BE2C (cell line): ENCODE measurements at regions not wholly inside any gene's neighbourhood (a gene's known extent, or its start where the extent isn't known, plus 50 kb on each side); places are given as distances from the start of the nearest gene placed in this dataset.
"Not testable (repeated sequence)": the region's sequence is repeated elsewhere in the genome, so short reads cannot be mapped to it uniquely, and the experiment has no call there.

ENCODE experiments used
- DNase-seq: peaks from one replicate; pipeline ENCODE4 v3.0.0-alpha.2; 2020
- H3K27me3 ChIP-seq: fragments of 250-450 bp; sonication (Bioruptor Pico); 2 replicates; pipeline ENCODE4 v1.5.1; 2020; ENCODE audit warnings: mild to moderate bottlenecking
- H3K36me3 ChIP-seq: fragments of 250-450 bp; sonication (Bioruptor Pico); 2 replicates; pipeline ENCODE4 v1.5.1; 2020; ENCODE audit warnings: mild to moderate bottlenecking
- H3K4me1 ChIP-seq: fragments of 250-450 bp; sonication (Bioruptor Pico); 2 replicates; pipeline ENCODE4 v1.5.1; 2020
- H3K4me3 ChIP-seq: 2 replicates; pipeline ENCODE4 v1.5.1; 2011; ENCODE audit warnings: low read depth, low read length
- H3K9me3 ChIP-seq: fragments of 250-450 bp; sonication (Bioruptor Pico); 2 replicates; pipeline ENCODE4 v1.5.1; 2020
- TF ChIP-seq, protein P1 (sequence below): IDR thresholded peaks from 2 replicates; pipeline ENCODE4 v1.5.1; 2012; ENCODE audit warnings: mild to moderate bottlenecking, low read depth, low read length

DNA sequence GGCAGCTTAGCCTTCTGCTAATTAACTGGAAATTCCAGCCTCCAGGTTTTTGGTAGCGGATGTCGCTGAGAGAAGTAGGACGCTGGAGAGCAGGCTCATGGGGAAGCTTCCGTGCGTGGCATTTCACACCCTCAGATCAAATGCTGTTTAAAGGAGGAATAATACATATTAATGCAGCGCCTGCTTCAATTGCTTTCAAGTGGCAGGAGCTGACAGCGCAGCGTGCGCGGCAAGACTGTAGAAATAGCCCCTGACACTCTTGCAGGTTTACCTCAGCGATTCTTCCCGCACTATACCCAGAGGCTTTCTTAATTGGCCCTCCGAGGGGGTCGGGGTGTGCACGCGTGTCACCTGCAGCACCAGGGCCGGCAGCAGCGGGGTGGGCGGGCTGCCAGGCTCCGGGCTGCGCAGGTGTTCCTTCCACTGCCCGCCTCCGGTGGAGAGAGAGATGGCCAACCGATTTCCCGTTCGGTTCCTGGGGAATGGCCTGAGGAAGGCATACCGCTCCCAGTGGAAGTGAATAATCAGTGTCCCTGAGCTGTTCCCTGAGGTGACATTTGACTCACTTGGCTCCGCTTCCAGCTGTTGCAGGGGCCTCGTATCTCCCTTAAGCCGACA lies 427.9 kb downstream of the KCTD16 start:
- DNase-seq = no peak
- no peak overlapping the region for H3K4me3 ChIP-seq

DNA sequence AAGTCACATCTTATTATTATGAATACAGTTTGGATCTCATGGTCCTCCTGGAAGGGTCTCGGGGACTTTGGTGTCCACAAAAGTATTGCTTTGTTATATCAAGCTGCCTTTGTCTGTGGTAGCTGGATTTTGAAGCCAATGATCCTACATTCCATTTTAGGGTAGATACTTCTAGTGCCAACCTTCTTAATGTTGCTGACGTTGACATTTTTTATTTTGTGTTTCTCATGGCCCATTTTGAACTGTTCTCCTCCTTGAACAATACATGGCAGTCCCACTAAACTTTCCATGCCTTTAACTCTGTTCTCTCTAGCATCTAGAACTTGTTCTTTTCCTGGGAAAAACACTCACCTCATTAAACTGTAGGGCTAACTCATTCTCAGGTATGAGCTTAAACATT lies 425.8 kb downstream of the KCTD16 start:
- Histone ChIP-seq H3K4me3 (no peak overlapping the region), H3K4me1 (no peaks in the 10 kb centered on the region), H3K36me3 (no peaks in the 10 kb centered on the region), H3K9me3 (peaks cover 3% of the 10 kb centered on the region; the same call in 1 of the 2 replicates), H3K27me3 (no peaks in the 10 kb centered on the region)
- TF ChIP-seq, protein P1, sequence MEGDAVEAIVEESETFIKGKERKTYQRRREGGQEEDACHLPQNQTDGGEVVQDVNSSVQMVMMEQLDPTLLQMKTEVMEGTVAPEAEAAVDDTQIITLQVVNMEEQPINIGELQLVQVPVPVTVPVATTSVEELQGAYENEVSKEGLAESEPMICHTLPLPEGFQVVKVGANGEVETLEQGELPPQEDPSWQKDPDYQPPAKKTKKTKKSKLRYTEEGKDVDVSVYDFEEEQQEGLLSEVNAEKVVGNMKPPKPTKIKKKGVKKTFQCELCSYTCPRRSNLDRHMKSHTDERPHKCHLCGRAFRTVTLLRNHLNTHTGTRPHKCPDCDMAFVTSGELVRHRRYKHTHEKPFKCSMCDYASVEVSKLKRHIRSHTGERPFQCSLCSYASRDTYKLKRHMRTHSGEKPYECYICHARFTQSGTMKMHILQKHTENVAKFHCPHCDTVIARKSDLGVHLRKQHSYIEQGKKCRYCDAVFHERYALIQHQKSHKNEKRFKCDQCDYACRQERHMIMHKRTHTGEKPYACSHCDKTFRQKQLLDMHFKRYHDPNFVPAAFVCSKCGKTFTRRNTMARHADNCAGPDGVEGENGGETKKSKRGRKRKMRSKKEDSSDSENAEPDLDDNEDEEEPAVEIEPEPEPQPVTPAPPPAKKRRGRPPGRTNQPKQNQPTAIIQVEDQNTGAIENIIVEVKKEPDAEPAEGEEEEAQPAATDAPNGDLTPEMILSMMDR = no peak
- DNase-seq = no peak

More for the DNA sequence above, 427.9 kb downstream of the KCTD16 start:
- Histone ChIP-seq H3K27me3 (no peaks in the 10 kb centered on the region), H3K36me3 (no peaks in the 10 kb centered on the region), H3K9me3 (peaks cover 3% of the 10 kb centered on the region; the same call in 1 of the 2 replicates), H3K4me1 (no peaks in the 10 kb centered on the region)
- TF ChIP-seq, protein P1 = no peak

DNA sequence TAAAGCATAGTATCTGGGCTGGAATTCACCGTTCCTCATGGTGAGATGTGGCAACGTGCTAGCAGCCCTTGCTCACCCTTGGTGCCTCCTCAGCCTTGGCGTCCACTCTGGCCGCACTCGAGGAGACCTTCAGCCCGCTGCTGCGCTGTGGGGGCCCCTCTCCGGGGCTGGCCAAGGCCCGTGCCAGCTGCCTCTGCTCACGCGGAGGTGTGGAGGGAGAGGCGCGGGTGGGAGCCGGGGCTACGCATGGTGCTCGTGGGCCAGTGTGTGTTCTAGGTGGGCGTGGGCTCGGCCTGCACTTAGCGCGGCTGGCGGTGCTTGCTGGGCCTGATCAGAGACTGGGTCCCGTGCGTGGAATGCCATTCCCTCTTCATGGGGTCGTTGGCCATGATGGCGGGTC lies 424.2 kb downstream of the KCTD16 start:
- H3K27me3 ChIP-seq = no peaks in the 10 kb centered on the region
- H3K9me3 ChIP-seq = peaks cover 3% of the 10 kb centered on the region; the same call in 1 of the 2 replicates
- no peaks in the 10 kb centered on the region for H3K36me3 ChIP-seq
- TF ChIP-seq, protein P1 = no peak
- H3K4me3 ChIP-seq = no peak overlapping the region
- DNase-seq = no peak
- H3K4me1 ChIP-seq = no peaks in the 10 kb centered on the region

DNA sequence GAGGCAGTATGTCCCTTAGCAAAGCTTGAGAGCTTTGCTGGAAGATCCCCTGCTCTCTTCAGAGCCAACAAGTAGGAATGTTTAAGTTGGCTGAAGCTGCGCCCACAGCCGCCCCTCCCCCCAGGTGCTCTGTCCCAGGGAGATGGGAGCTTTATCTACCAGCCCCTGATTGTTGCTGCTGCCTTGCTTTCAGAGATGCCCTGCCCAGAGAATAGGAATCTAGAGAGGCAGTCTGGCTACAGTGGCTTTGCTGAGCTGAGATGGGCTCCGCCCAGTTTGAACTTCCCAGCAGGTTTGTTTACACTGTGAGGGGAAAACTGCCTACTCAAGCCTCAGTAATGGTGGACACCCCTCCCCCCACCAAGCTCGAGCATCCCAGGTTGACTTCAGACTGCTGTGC lies 423.6 kb downstream of the KCTD16 start:
- not testable (repeated sequence) for H3K4me3 ChIP-seq, H3K4me1 ChIP-seq, H3K27me3 ChIP-seq, H3K9me3 ChIP-seq, H3K36me3 ChIP-seq, DNase-seq

DNA sequence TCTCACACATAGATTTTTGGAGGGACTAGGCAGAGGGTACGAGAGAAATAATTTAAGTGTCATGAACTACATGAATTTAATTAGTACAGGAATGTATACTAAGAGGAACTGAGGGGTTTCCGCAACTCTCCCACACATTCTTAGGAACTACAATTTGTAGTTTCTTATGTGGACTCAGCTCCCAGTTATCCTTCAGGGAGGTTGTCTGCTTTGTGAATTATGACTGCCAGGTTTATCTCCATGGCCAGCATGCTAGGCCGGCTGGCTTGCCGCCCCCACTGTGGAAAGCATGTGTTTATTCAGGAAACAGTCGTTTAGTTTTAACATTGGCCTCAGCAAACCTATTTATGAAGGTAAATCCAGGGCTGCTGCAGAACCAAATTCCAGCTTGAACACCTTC lies 415.0 kb downstream of the KCTD16 start:
- Histone ChIP-seq H3K27me3 (no peaks in the 10 kb centered on the region), H3K4me3 (no peak overlapping the region), H3K4me1 (no peaks in the 10 kb centered on the region), H3K36me3 (no peaks in the 10 kb centered on the region), H3K9me3 (no peaks in the 10 kb centered on the region)
- no peak for DNase-seq
- TF ChIP-seq, protein P1 = no peak

DNA sequence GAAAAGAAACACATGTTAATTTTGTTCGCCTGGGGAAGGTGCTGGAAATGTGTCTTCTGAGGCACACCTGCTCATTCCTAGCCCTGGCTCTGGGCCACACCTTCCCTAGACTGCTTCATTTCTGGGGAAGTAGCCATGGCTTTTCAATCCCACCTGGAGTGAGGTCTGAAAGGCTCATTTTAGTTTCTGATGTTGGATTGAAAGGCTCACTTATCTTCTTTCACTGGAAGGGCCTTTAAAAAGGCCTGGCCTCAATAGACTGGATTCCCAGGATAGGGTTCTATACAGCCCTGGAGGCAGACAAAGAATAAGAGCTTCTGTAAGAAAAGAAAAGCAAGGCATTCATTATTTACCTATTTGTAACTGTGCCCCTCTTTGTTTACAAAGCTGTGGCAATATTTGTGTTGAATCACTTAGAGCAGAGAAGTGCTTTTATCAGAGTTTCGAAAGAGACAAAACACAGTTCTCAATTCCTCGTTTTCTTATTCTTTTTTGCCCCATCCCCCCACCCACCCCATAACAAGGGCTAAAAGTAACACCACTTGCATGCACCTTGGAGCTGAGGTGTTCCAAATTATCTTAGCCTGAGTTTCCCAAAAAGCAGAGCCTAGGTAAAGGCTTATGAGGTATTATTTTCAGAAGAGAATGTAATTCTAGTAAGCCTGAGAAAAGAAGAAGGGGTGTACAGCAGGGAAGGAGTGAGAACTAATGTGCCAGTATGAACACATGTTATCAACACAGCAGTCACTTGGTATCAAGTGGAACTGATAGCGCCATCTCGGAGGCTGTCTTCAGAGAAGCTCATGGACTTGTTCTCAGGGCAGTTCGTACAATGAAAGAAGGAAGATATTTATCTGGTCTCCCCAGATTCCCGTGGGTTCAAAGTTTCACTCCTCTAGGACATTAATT lies 413.1 kb downstream of the KCTD16 start:
- TF ChIP-seq, protein P1 = no peak
- no peaks in the 10 kb centered on the region for H3K9me3 ChIP-seq
- H3K4me1 ChIP-seq = no peaks in the 10 kb centered on the region
- no peak for DNase-seq
- H3K4me3 ChIP-seq = no peak overlapping the region
- H3K36me3 ChIP-seq = no peaks in the 10 kb centered on the region
- H3K27me3 ChIP-seq = no peaks in the 10 kb centered on the region
